GM23248 (cell line): ENCODE measurements at regions not wholly inside any gene's neighbourhood (a gene's known extent, or its start where the extent isn't known, plus 50 kb on each side); places are given as distances from the start of the nearest gene placed in this dataset. TPM values are rescaled to one million over a fixed set of nuclear protein-coding genes. Genes with fewer than 3 reads are reported as not detected.
"Not testable (repeated sequence)": the region's sequence is repeated elsewhere in the genome, so short reads cannot be mapped to it uniquely, and the experiment has no call there.

ENCODE experiments used
- DNase-seq: peaks from one replicate; pipeline ENCODE4 v3.0.0-alpha.2; 2015
- H2AFZ ChIP-seq: fragments of 200-600 bp; sonication (generic); 2 replicates; pipeline ENCODE4 v1.6.1; 2016; ENCODE audit warnings: antibody characterized with exemption
- H3F3A ChIP-seq: fragments of 200-600 bp; sonication (generic); 2 replicates; pipeline ENCODE4 v1.6.1; 2016; ENCODE audit warnings: mild to moderate bottlenecking, antibody characterized with exemption, mixed run types; ENCODE audit not compliant: insufficient read depth
- H3K27ac ChIP-seq: fragments of 200-600 bp; sonication (generic); 2 replicates; pipeline ENCODE4 v1.5.1; 2016; ENCODE audit warnings: mild to moderate bottlenecking
- H3K27me3 ChIP-seq: fragments of 200-600 bp; sonication (generic); replicated peaks from 2 replicates; pipeline ENCODE4 v1.6.1; 2016; ENCODE audit warnings: mild to moderate bottlenecking; ENCODE audit not compliant: insufficient read depth
- H3K36me3 ChIP-seq: fragments of 200-600 bp; sonication (generic); 2 replicates; pipeline ENCODE4 v1.6.1; 2016; ENCODE audit warnings: low read depth, mild to moderate bottlenecking
- H3K4me1 ChIP-seq: fragments of 200-600 bp; sonication (generic); 2 replicates; pipeline ENCODE4 v1.6.1; 2016; ENCODE audit warnings: mild to moderate bottlenecking; ENCODE audit not compliant: insufficient read depth
- H3K4me2 ChIP-seq: fragments of 200-600 bp; sonication (generic); one replicate; pipeline ENCODE4 v1.6.1; 2016; ENCODE audit warnings: mild to moderate bottlenecking; ENCODE audit not compliant: unreplicated experiment
- H3K4me3 ChIP-seq: fragments of 200-600 bp; sonication (generic); 2 replicates; pipeline ENCODE4 v1.5.1; 2016; ENCODE audit warnings: mild to moderate bottlenecking
- H3K79me2 ChIP-seq: fragments of 200-600 bp; sonication (generic); 2 replicates; pipeline ENCODE4 v1.6.1; 2016; ENCODE audit warnings: mild to moderate bottlenecking; ENCODE audit not compliant: insufficient read depth
- H3K9ac ChIP-seq: fragments of 200-600 bp; sonication (generic); 2 replicates; pipeline ENCODE4 v1.6.1; 2016; ENCODE audit warnings: mild to moderate bottlenecking
- H3K9me2 ChIP-seq: fragments of 200-600 bp; sonication (generic); 2 replicates; pipeline ENCODE4 v1.6.1; 2016; ENCODE audit warnings: mixed run types, mild to moderate bottlenecking, moderate library complexity; ENCODE audit not compliant: insufficient read depth
- H3K9me3 ChIP-seq: fragments of 200-600 bp; sonication (generic); one replicate; pipeline ENCODE4 v1.6.1; 2017; ENCODE audit warnings: low read depth
- H4K20me1 ChIP-seq: fragments of 200-600 bp; sonication (generic); 2 replicates; pipeline ENCODE4 v1.6.0; 2016; ENCODE audit not compliant: insufficient read depth
- WGBS, 2 experiments: methylation state at CpG; one replicate each; pipeline ENCODE4 v1.1.6; 2015 to 2017; ENCODE audit warnings: low lambda C conversion rate in 2 of 2, low coverage in 1 of 2; ENCODE audit errors: missing lambda C conversion rate in 2 of 2; 5-methylcytosine and 5-hydroxymethylcytosine counted together
- in situ Hi-C: fragments of 300-500 bp; cut with MboI; formaldehyde crosslinking; loops from 2 replicates; pipeline ENCODE4 v1.15.0; 2020
- small RNA-seq: library from RNA; depleted of rRNA; stranded (forward); fragments of <200 nt; gene quantifications from one replicate; pipeline ENCODE3, GENCODE V24; 2014; ENCODE audit warnings: low read depth, low replicate concordance

- H3K27ac ChIP-seq, H3F3A ChIP-seq, H4K20me1 ChIP-seq, H3K9ac ChIP-seq, H3K4me2 ChIP-seq, H3K9me3 ChIP-seq, H3K79me2 ChIP-seq, H2AFZ ChIP-seq, H3K36me3 ChIP-seq, H3K27me3 ChIP-seq, H3K4me1 ChIP-seq, H3K4me3 ChIP-seq, in situ Hi-C loops, DNase-seq, H3K9me2 ChIP-seq: not testable (repeated sequence)
- WGBS, 2 experiments, result no CpG with 5 or more reads among the region's 4 CpGs
Measured at GRCh38 chrY:18853323-18853722, 79.8 kb upstream of the HSFY2 start.

- H3F3A ChIP-seq, result not testable (repeated sequence)
Measured at GRCh38 chrY:18836643-18837042, 63.1 kb upstream of the HSFY2 start.

More at GRCh38 chrY:18836643-18837042, 63.1 kb upstream of the HSFY2 start:
- DNase-seq, H3K27ac ChIP-seq, H3K79me2 ChIP-seq, H3K9me2 ChIP-seq, H3K9ac ChIP-seq, H3K27me3 ChIP-seq, H3K4me2 ChIP-seq, in situ Hi-C loops, H3K36me3 ChIP-seq, H4K20me1 ChIP-seq, H3K4me1 ChIP-seq, H3K9me3 ChIP-seq, H3K4me3 ChIP-seq, H2AFZ ChIP-seq: not testable (repeated sequence)
- no CpG with 5 or more reads among the region's 6 CpGs for WGBS, 2 experiments

Small RNA genes in the stretch of these regions (small RNA-seq; reads per million reads assigned to genes)
- not detected for gene CD24P4
- gene MTCYBP2, result not detected
- not detected for gene RNU6-255P
